Cardiac muscle cell (in vitro differentiated cells and primary cell): ENCODE measurements at regions not wholly inside any gene's neighbourhood (a gene's known extent, or its start where the extent isn't known, plus 50 kb on each side); places are given as distances from the start of the nearest gene placed in this dataset.

Experiments used
- DNase-seq, 2 donors: peaks; one replicate each; pipeline versions ENCODE4 v3.0.0 to v3.0.0-alpha.2; 2010 to 2017; ENCODE audit warnings: low read depth in 1 of 2, low spot score in 1 of 2
- H3K27ac ChIP-seq: fragments of 200-600 bp; sonication (generic); 2 replicates; pipeline ENCODE4 v1.5.1; 2016
- H3K27me3 ChIP-seq: fragments of 200-600 bp; sonication (generic); 2 replicates; pipeline ENCODE4 v1.6.0; 2016; ENCODE audit warnings: control low read depth
- H3K36me3 ChIP-seq: fragments of 200-600 bp; sonication (generic); 2 replicates; pipeline ENCODE4 v1.5.1; 2016; ENCODE audit warnings: control low read depth
- H3K4me1 ChIP-seq: fragments of 200-600 bp; sonication (generic); 2 replicates; pipeline ENCODE4 v1.8.1; 2017; ENCODE audit warnings: low read depth, mild to moderate bottlenecking, mixed run types
- H3K4me3 ChIP-seq: fragments of 200-600 bp; sonication (generic); 2 replicates; pipeline ENCODE4 v1.5.1; 2016; ENCODE audit warnings: mild to moderate bottlenecking
- H3K9me3 ChIP-seq: fragments of 200-600 bp; sonication (generic); 2 replicates; pipeline ENCODE4 v1.5.1; 2017; ENCODE audit warnings: low read depth, mild to moderate bottlenecking, control low read depth
- CTCF ChIP-seq: IDR thresholded peaks from 2 replicates; pipeline ENCODE4 v1.5.1; 2012; ENCODE audit warnings: low read depth, mild to moderate bottlenecking, low read length

DNA sequence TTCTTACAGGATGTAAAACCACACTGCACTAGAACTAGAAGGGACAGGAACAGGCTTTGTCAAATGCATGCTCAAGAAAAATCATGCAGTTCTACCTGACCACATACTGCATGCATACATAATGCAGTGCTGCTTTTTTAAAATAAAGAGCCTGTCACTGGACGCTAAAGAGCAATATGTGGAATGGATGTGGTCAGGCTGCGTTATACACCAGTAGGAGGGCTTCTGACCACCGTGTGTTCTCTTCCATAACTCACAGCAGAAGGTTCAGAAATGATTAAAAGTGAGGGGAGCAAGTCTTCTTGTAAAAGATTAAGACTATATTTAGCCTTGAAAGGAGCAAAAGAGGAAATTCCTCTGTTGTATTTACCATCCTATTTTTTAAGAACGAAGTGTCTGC lies 392.0 kb downstream of the EMP1 start:
- H3K27me3 ChIP-seq = no peaks in the 10 kb centered on the region
- H3K9me3 ChIP-seq = no peaks in the 10 kb centered on the region
- no peak for DNase-seq
- H3K4me1 ChIP-seq = no peaks in the 10 kb centered on the region
- no peak overlapping the region for H3K4me3 ChIP-seq
- H3K27ac ChIP-seq = no peak overlapping the region
- no peaks in the 10 kb centered on the region for H3K36me3 ChIP-seq
- TF ChIP-seq CTCF = no peak

GRCh38 chr12:13587721-13588390 lies 391.3 kb downstream of the EMP1 start:
- Histone ChIP-seq H3K27me3 (no peaks in the 10 kb centered on the region), H3K9me3 (no peaks in the 10 kb centered on the region), H3K27ac (no peak overlapping the region), H3K36me3 (no peaks in the 10 kb centered on the region), H3K4me3 (no peak overlapping the region), H3K4me1 (no peaks in the 10 kb centered on the region)
- no peak for DNase-seq
- TF ChIP-seq CTCF = no peak

- no peaks in the 10 kb centered on the region for H3K4me1 ChIP-seq
- no peaks in the 10 kb centered on the region for H3K9me3 ChIP-seq
- TF ChIP-seq CTCF = no peak
- DNase-seq = no peak
- no peaks in the 10 kb centered on the region for H3K36me3 ChIP-seq
- H3K27ac ChIP-seq = no peak overlapping the region
- H3K4me3 ChIP-seq = no peak overlapping the region
- no peaks in the 10 kb centered on the region for H3K27me3 ChIP-seq
Observed at GRCh38 chr12:13586361-13586760, 389.8 kb downstream of the EMP1 start.

GRCh38 chr12:13584541-13584940 lies 388.0 kb downstream of the EMP1 start:
- no peaks in the 10 kb centered on the region for H3K9me3 ChIP-seq
- no peak for TF ChIP-seq CTCF
- no peak for DNase-seq
- no peaks in the 10 kb centered on the region for H3K27me3 ChIP-seq
- no peaks in the 10 kb centered on the region for H3K4me1 ChIP-seq
- no peak overlapping the region for H3K27ac ChIP-seq
- H3K36me3 ChIP-seq = no peaks in the 10 kb centered on the region
- H3K4me3 ChIP-seq = no peak overlapping the region

- Histone ChIP-seq H3K4me1 (no peaks in the 10 kb centered on the region), H3K4me3 (no peak overlapping the region), H3K27me3 (no peaks in the 10 kb centered on the region), H3K36me3 (no peaks in the 10 kb centered on the region), H3K27ac (no peak overlapping the region), H3K9me3 (no peaks in the 10 kb centered on the region)
- no peak for DNase-seq
- TF ChIP-seq CTCF = no peak
Observed at GRCh38 chr12:13583630-13584029, 387.1 kb downstream of the EMP1 start.
